NCI-H1417 treated with DMSO at 0.1 percent for 48 hours (cell line): ENCODE measurements at regions not wholly inside any gene's neighbourhood (a gene's known extent, or its start where the extent isn't known, plus 50 kb on each side); places are given as distances from the start of the nearest gene placed in this dataset.

Experiments used
- DNase-seq: peaks from one replicate; lab custom pipeline; 2025; lab: John Stamatoyannopoulos, UW

DNA sequence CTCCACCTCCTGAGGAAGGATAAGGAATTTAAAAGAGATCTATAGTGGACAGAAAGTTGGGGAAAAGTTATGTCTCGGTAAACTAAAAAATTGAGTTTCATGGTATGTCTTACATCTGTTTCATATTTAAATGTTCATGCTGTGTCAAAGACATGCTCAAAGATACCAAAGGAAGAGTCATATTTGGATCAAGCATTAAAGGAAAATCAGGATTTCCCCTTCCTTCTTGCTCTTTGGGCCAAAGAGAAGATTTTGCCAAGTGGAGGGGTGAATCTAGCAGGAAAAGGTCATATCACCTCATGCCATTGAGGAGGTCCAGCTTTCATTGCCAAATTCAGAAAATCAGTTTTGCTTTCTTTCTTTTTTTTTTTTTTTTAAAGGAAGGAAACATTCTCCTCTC is 192.4 kb downstream of the OGFRL1 start:
- DNase-seq, result no peak

DNA sequence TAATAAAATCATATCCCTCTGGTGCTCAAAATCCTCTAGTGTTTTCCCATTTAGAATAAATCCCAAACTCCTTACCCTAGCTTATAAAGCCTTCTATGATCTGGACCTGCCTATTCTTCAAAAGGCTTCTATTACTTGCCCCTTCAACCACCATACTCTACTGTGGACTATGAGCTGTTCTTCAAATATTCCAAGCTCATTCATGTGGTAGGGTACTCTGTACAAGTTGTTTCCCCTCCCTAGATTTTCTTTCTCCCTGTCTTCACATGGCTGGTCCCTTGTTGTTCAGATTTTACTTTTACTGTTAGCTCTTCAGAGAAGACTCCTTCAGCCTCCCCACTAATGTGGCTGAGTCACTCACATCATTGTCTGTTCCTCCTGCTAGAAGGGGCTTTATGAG is 193.2 kb downstream of the OGFRL1 start:
- no peak for DNase-seq

DNA sequence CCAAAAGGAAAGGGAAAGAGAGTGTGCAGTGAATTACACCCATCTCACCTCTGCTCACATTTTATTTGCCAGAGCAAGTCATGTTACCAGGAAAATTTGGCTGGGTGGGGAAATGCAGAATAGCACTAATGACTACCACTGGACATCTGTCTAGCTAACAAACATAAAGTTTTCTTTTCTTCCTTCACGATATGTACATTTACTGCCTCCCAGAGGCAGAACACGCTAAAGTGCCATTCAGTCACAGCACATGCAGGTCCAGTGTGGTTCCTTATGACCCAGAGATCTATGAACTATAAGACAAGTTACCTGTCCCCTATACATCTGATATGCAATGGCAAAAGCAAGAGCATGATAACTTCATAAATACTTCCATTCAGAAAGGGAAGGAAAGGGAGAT is 194.1 kb downstream of the OGFRL1 start:
- DNase-seq, result no peak

- DNase-seq, result no peak
Measured at GRCh38 chr6:71486461-71486860, 197.8 kb downstream of the OGFRL1 start.

DNA sequence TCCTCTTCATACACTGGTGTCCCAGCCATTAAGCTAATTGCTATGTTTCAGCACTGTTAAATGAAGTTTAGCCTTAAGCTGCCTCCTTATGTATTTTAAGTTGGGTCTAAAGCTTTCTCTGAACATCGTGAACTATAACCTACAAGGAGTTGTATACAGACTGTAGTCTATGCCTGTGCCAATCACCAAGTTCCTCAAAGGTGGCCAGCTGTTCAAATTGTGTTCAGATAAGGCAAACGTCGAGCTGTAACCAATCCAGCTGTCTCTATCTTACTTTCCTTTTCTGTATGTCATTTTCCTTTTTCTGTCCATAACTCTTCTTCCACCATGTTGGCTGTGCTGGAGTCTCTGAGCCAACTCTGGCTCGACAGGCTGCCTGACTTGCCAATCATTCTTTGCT is 199.6 kb downstream of the OGFRL1 start:
- no peak for DNase-seq

DNA sequence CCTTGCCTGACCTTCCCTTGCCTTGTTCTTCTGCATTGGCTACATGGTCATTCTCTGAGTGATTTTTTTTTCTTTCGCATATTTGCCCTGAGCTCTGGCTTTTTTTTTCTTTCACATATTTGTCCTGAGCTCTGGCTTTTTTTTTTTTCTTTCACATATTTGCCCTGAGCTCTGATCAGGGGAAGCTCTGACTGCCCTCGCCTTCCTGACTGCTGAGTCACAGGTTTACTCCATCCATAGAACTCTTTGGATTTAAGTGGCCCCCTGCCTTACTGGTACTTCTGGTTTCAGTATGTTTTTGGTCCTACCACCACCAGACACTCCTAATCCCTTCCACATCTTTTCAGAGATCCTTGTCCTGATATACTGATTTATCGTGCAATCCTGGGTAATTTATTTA is 201.1 kb downstream of the OGFRL1 start:
- no peak for DNase-seq

DNA sequence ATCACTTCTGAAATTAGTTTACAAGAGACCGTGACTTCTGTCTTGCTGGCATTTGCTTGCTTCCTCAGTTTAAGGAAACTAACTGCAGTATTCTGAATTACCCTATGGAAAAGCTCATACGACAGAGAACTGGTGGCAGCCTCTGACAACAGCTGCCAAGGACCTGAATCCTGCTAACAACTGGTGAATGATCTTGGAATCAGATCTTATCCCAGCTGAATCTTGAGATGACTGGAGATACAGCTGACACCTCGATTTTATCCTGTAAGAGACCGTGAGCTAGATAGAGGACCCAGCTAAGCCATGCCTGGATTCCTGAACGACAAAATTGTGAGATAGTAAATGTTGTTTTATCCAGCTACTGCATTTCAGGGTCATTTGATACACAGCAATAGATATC is 202.3 kb downstream of the OGFRL1 start:
- no peak for DNase-seq

- no peak for DNase-seq
Measured at GRCh38 chr6:71491844-71492243, 203.2 kb downstream of the OGFRL1 start.

DNA sequence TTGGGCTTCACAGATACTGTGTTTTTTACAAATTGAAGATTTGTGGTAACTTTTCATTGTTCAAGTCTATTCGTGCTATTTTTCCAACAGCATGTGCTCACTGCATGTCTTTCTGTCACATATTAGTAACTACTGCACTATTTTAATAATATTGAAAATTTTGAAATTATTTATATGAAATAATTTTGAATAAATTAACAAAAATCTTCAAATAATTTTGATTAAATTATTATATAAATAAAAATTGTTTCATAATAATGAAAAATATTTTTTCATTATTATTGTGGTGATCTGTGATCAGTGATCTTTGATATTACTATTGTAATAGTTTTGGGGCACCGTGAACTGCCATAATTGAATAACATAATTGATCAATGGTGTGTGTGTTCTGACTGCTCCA is 204.1 kb downstream of the OGFRL1 start:
- DNase-seq, result no peak

DNA sequence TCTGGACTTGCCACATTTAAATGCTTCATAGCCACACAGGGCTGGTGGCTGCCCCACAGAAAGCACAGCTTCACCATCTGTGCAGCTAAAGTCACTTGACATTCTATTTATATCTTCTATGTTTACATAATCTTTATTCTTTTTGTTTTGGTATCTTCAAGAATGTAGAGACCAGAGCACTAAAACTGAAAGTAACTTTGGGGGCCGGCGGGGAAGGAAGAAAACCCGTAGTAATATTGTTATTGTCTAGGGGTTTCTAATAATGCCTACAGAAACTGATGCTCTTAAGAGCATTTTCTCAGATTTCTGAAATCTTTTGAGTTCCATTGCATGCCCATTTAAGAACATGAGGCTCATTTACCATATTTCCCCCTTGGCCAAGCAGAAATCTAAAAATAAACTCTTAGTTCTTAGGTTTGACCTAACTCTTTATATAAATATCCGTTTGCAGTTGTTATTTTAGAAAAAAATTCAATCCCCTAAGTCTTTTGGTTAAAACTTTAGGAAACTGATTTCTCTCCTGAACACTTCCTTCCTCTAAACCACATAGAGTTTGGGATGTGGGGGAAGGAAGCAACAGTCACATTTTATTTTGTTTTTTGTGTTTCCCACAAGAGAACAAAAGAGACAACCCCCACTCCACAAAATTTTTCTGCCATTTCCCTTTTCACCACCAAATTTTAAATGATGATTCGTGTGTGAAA is 207.6 kb downstream of the OGFRL1 start:
- DNase-seq, result no peak

DNA sequence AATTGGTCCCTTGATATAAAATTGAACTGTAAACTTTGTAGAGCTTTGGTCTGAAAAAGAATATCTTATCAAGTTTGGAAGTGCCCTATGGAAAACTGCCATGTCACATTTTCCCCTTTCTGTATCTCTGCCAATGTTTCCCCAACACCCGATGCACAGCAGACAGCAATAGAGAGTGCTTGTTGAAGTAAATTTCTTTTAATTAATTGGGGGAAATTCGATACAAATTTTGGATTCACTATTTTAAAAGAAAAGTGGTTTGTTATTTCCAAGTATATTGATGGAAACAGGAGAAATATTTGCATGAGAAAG is 208.1 kb downstream of the OGFRL1 start:
- no peak for DNase-seq

DNA sequence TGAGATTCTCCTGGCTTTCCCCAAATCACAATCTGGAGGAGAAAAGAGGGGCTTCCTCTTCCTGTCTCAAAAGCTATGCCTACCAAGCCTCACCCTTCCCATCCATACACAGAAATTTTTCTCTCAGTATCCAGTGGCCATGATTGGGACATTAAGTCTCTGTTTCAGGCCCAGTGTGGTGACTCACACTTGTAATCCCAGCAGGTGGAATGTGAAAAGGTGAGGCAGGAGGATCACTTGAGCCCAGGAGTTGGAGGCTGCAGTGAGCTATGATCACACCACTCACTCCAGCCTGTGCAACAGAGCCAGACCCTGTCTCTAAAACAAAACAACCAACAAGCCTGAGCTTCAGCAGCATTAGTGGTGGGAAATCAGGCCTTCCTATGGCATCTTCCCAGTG is 210.0 kb downstream of the OGFRL1 start:
- DNase-seq, result no peak

DNA sequence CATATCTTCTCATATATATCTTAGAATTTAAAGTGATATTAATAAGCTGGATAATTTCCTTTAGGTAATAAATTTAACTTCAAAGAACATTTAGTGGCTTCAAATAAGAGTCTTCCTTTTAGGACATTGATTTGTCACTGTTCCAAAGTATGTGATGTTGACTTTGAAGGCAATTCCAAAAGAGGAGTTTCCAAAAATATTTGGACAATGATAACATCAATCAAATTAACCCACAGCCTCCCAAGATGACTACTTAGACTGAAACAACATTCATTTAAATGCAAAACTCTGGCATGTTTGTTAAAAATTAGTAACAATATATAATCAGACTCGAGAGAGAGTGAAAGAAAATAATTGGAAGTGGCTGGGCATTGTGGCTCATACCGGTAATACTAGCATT is 211.1 kb downstream of the OGFRL1 start:
- DNase-seq, result no peak

- no peak for DNase-seq
Measured at GRCh38 chr6:71502168-71502567, 213.6 kb downstream of the OGFRL1 start.

- DNase-seq, result no peak
Measured at GRCh38 chr6:71502956-71503355, 214.3 kb downstream of the OGFRL1 start.

DNA sequence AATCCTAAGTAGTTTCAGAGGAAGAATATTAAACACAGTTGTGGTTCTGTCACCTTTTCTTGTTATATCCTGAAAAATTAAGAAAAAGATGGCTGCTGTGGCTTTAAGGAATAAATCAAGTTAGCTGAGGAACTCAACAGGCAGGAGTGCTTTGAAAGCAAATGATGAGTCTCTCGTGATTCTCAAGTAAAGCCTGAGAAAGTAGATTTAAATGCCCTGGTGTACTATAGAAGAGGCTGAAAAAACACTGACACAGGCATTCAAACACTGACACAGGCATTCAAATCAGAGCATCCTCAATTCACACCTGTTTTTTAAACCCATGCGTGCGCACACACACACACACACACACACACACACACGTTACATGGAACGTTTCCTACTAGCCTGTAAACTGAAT is 218.6 kb downstream of the OGFRL1 start:
- no peak for DNase-seq

- DNase-seq, result no peak
Measured at GRCh38 chr6:71509191-71510005, 220.8 kb downstream of the OGFRL1 start.

- DNase-seq, result no peak
Measured at GRCh38 chr6:71510057-71510713, 221.6 kb downstream of the OGFRL1 start.

DNA sequence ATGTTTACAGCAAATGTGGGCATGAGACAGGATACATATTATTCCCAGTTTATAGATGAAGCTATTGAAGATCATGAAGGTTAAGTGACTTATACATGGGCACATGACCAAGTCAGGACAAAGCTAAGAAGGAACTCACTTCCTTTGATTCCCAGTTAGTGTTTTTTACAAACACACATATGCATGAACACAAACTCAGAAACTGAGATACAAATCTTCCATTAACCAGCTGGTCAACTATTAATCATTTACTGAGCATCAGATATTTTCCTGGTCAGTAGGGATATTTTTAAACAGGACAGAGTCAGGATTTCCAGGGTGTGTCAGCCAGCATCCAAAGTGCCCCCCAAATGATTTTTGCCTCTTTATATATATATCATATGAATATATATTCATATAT is 222.2 kb downstream of the OGFRL1 start:
- no peak for DNase-seq

DNA sequence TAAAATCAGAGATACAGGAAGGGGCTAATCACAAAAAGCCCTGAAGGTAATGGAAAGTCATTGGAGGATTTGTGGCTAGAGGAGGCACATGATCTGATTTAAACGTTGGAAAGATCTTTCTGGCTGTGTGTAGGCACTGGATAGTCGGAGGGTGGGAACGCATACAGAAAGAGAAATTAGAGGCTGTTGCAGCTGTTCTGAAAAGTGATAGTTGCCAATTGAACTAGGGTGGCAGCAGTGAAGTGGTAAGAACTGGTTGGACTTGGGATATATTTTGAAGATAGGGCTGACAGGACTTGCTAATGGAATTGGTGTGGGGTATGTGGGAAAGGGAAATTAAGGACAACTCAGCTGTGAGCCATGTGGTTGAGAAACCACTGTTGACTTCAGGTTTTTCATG is 223.6 kb downstream of the OGFRL1 start:
- no peak for DNase-seq

GRCh38 chr6:71513036-71513435 is 224.4 kb downstream of the OGFRL1 start:
- no peak for DNase-seq

DNA sequence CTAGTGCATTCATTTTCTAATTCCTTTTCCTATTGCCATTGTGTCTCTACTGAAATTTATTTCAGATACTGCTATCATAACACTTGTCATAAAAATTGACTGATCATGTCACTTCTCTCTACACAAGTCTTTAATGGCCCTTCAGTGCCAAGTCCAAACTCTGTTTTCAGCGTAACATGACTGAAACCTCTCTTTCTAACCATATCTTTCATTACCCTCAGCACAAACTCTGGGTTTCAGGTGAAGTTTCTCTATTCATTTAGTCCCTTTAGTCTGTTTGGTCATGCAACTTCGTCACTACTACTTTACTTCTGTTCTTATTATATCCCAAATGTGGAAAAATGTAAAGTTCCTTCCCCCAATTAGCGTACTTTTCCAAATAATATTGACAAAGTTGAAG is 234.9 kb downstream of the OGFRL1 start:
- no peak for DNase-seq

DNA sequence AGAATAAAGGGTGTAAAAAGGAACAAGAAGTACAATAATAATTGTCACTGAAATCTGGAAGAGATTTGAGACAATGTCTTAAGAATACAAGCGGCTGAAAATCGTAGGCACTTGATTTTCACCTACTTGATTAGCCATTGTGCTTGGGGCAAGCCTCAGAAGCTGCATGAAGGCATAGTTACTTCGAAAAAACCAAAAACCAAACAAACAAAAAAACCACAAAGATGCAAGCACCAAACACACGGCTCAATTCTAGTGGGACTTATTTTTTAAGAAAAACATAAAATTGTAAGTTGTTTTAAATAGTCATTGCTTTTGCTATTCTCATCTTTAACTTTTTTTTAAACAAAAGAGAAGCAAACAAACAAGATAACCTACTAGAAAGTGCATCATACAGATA is 235.6 kb downstream of the OGFRL1 start:
- no peak for DNase-seq
